H1 (cell line): ENCODE measurements at regions not wholly inside any gene's neighbourhood (a gene's known extent, or its start where the extent isn't known, plus 50 kb on each side); places are given as distances from the start of the nearest gene placed in this dataset.

Source experiments
- CTCF ChIA-PET: fragments of 300-600 bp; sonication (Branson Sonifier 250); formaldehyde crosslinking; loops from one replicate; lab custom pipeline; 2021; ENCODE audit not compliant: partially characterized antibody; lab: Charles Lee
- POLR2A ChIA-PET: fragments of 300-600 bp; sonication (Branson Sonifier 250); formaldehyde crosslinking; loops from one replicate; lab custom pipeline; 2021; ENCODE audit warnings: inconsistent platforms; ENCODE audit not compliant: partially characterized antibody; lab: Charles Lee
- DNase-seq, 2 experiments: peaks; one replicate each; pipeline versions ENCODE4 v3.0.0 to v3.0.0-alpha.2; 2010 to 2022; ENCODE audit warnings: low spot score in 2 of 2, low read depth in 1 of 2, mixed read lengths in 1 of 2
- FAIRE-seq: peaks from 2 replicates; lab custom pipeline; 2011; peaks lifted over from hg19 to GRCh38; lab: Jason Lieb, UNC
- H2AFZ ChIP-seq: 2 replicates; pipeline ENCODE4 v1.8.1; 2012; ENCODE audit warnings: low read length, inconsistent platforms
- H2AK5ac ChIP-seq: 2 replicates; pipeline ENCODE4 v1.6.1; 2013; ENCODE audit warnings: low read depth, low read length
- H2BK120ac ChIP-seq: replicated peaks from 2 replicates; pipeline ENCODE3; 2013; ENCODE audit warnings: low read depth, low read length, inconsistent platforms
- H2BK12ac ChIP-seq: 2 replicates; pipeline ENCODE4 v1.6.1; 2013; ENCODE audit warnings: low read depth, low read length
- H2BK15ac ChIP-seq: 2 replicates; pipeline ENCODE4 v1.6.1; 2013; ENCODE audit warnings: low read length
- H2BK20ac ChIP-seq: 2 replicates; pipeline ENCODE4 v1.6.1; 2013; ENCODE audit warnings: low read length
- H2BK5ac ChIP-seq: 2 replicates; pipeline ENCODE4 v1.6.1; 2013; ENCODE audit warnings: low read depth, low read length
- H3K14ac ChIP-seq: 2 replicates; pipeline ENCODE4 v1.6.1; 2013; ENCODE audit warnings: inconsistent platforms; ENCODE audit not compliant: insufficient read length
- H3K18ac ChIP-seq: 2 replicates; pipeline ENCODE4 v1.6.1; 2013; ENCODE audit warnings: low read length; ENCODE audit errors: extremely low read depth
- H3K23ac ChIP-seq: 2 replicates; pipeline ENCODE4 v1.6.1; 2013; ENCODE audit warnings: inconsistent platforms; ENCODE audit not compliant: insufficient read length
- H3K23me2 ChIP-seq: 2 replicates; pipeline ENCODE4 v1.6.1; 2013; ENCODE audit warnings: low read depth, low read length
- H3K27ac ChIP-seq: 2 replicates; pipeline ENCODE4 v1.6.1; 2011; ENCODE audit warnings: low read depth, low read length, inconsistent platforms
- H3K27me3 ChIP-seq, 4 experiments: replicated peaks in 1 of 4; 1 replicate in 1 of 4; 2 replicates in 3 of 4; pipeline versions ENCODE4 v1.6.1 to v1.8.1; 2011 to 2013; ENCODE audit warnings: low read length in 3 of 4, mild to moderate bottlenecking in 3 of 4, inconsistent platforms in 2 of 4, mixed read lengths in 2 of 4, moderate library complexity in 1 of 4; ENCODE audit not compliant: control insufficient read depth in 3 of 4, insufficient read depth in 3 of 4; ENCODE audit errors: extremely low read depth in 1 of 4
- H3K36me3 ChIP-seq, 4 experiments: 2 replicates each; pipeline versions ENCODE4 v1.6.1 to v1.8.1; 2011 to 2013; ENCODE audit warnings: mild to moderate bottlenecking in 4 of 4, low read length in 3 of 4, moderate library complexity in 2 of 4, control low read depth in 1 of 4, inconsistent platforms in 1 of 4; ENCODE audit not compliant: insufficient read depth in 4 of 4, control insufficient read depth in 2 of 4
- H3K4ac ChIP-seq: replicated peaks from 2 replicates; pipeline ENCODE3; 2013; ENCODE audit warnings: low read length, low read depth, mixed read lengths, inconsistent platforms; ENCODE audit not compliant: insufficient read length
- H3K4me1 ChIP-seq, 4 experiments: replicated peaks in 1 of 4; 1 replicate in 1 of 4; 2 replicates in 3 of 4; pipeline versions ENCODE4 v1.6.1 to v1.8.1; 2011 to 2013; ENCODE audit warnings: low read length in 3 of 4, inconsistent platforms in 2 of 4, mixed read lengths in 1 of 4; ENCODE audit not compliant: insufficient read depth in 4 of 4, control insufficient read depth in 3 of 4
- H3K4me2 ChIP-seq, 2 experiments: 2 replicates each; pipeline versions ENCODE4 v1.6.1 to v1.8.1; 2011 to 2013; ENCODE audit warnings: low read depth in 2 of 2, low read length in 2 of 2, control low read depth in 1 of 2, inconsistent platforms in 1 of 2, mild to moderate bottlenecking in 1 of 2; ENCODE audit not compliant: insufficient read depth in 1 of 2
- H3K4me3 ChIP-seq, 4 experiments: fragments of 200-600, 300-600 bp in 1 of 4; sonication (generic), shearing (Covaris generic), sonication (Bioruptor Twin) in 1 of 4; 2 replicates each; pipeline versions ENCODE4 v1.5.1 to v1.8.1; 2011 to 2016; ENCODE audit warnings: low read length in 4 of 4, low read depth in 3 of 4, control low read depth in 2 of 4, inconsistent platforms in 2 of 4, mild to moderate bottlenecking in 2 of 4, mixed read lengths in 1 of 4, moderate library complexity in 1 of 4; ENCODE audit not compliant: insufficient read depth in 2 of 4; ENCODE audit errors: extremely low read depth in 1 of 4
- H3K56ac ChIP-seq: replicated peaks from 2 replicates; pipeline ENCODE3; 2013; ENCODE audit warnings: low read depth, mild to moderate bottlenecking, mixed read lengths, low read length, inconsistent platforms; ENCODE audit not compliant: insufficient read length
- H3K79me1 ChIP-seq: 2 replicates; pipeline ENCODE4 v1.6.1; 2013; ENCODE audit warnings: low read depth, low read length, control low read depth
- H3K79me2 ChIP-seq, 2 experiments: 2 replicates each; pipeline versions ENCODE4 v1.6.1 to v1.8.1; 2012 to 2013; ENCODE audit warnings: low read length in 2 of 2, mild to moderate bottlenecking in 2 of 2, inconsistent platforms in 1 of 2; ENCODE audit not compliant: insufficient read depth in 2 of 2, control insufficient read depth in 1 of 2
- H3K9ac ChIP-seq, 4 experiments: replicated peaks in 1 of 4; 1 replicate in 1 of 4; 2 replicates in 3 of 4; pipeline versions ENCODE4 v1.6.1 to v1.8.1; 2011 to 2013; ENCODE audit warnings: low read depth in 3 of 4, low read length in 3 of 4, control low read depth in 2 of 4, mild to moderate bottlenecking in 2 of 4, moderate library complexity in 2 of 4, inconsistent platforms in 1 of 4; ENCODE audit errors: extremely low read depth in 1 of 4
- H3K9me3 ChIP-seq, 2 experiments: 2 replicates each; pipeline versions ENCODE4 v1.6.1 to v1.8.1; 2012 to 2013; ENCODE audit warnings: mild to moderate bottlenecking in 2 of 2, moderate library complexity in 2 of 2, control low read depth in 1 of 2, inconsistent platforms in 1 of 2, low read depth in 1 of 2, low read length in 1 of 2, mixed read lengths in 1 of 2; ENCODE audit not compliant: insufficient read depth in 2 of 2
- H4K20me1 ChIP-seq, 2 experiments: replicated peaks in 1 of 2; 2 replicates each; pipeline versions ENCODE3 to v1.8.1; 2011 to 2013; ENCODE audit warnings: inconsistent platforms in 2 of 2, low read length in 2 of 2, mild to moderate bottlenecking in 1 of 2; ENCODE audit not compliant: insufficient read depth in 2 of 2, control insufficient read depth in 1 of 2
- H4K5ac ChIP-seq: 2 replicates; pipeline ENCODE4 v1.6.1; 2013; ENCODE audit warnings: low read length, low read depth, mixed read lengths, inconsistent platforms; ENCODE audit not compliant: insufficient read length
- H4K8ac ChIP-seq: 2 replicates; pipeline ENCODE4 v1.8.0; 2013; ENCODE audit warnings: mild to moderate bottlenecking, moderate library complexity, low read length, inconsistent platforms; ENCODE audit not compliant: insufficient read depth; ENCODE audit errors: extremely low read depth
- H4K91ac ChIP-seq: replicated peaks from 2 replicates; pipeline ENCODE3; 2013; ENCODE audit warnings: low read length, mixed read lengths, inconsistent platforms; ENCODE audit not compliant: insufficient read length
- ASH2L ChIP-seq: fragments of 200-600, 300-600 bp; sonication (generic); IDR thresholded peaks from one replicate; pipeline ENCODE4 v1.7.1; 2017; ENCODE audit warnings: low read length
- CBX5 ChIP-seq: fragments of 300-800, 300-1000 bp; sonication (generic); IDR thresholded peaks from 2 replicates; pipeline ENCODE4 v1.7.1; 2016; ENCODE audit warnings: antibody characterized with exemption, low read length, low read depth
- CHD1 ChIP-seq: IDR thresholded peaks from 2 replicates; pipeline ENCODE4 v1.6.1; 2012; ENCODE audit warnings: low read depth, low read length, improper control_type of control experiment
- CREB1 ChIP-seq: IDR thresholded peaks from 2 replicates; pipeline ENCODE4 v1.6.1; 2012; ENCODE audit warnings: inconsistent platforms
- CTBP2 ChIP-seq: IDR thresholded peaks from 2 replicates; pipeline ENCODE4 v1.7.0; 2011; ENCODE audit warnings: borderline replicate concordance, mild to moderate bottlenecking, moderate library complexity, mixed read lengths, low read length; ENCODE audit not compliant: insufficient read depth, insufficient read length
- GABPA ChIP-seq: IDR thresholded peaks from 2 replicates; pipeline ENCODE4 v1.6.1; 2011; ENCODE audit warnings: mild to moderate bottlenecking, low read length, moderate library complexity, borderline replicate concordance; ENCODE audit not compliant: insufficient read depth
- JUND ChIP-seq: IDR thresholded peaks from 2 replicates; pipeline ENCODE4 v1.6.1; 2011; ENCODE audit warnings: mild to moderate bottlenecking, improper control_type of control experiment, low read length
- KDM5A ChIP-seq: fragments of 200-600 bp; IDR thresholded peaks from 2 replicates; pipeline ENCODE4 v1.7.1; 2012; ENCODE audit warnings: mild to moderate bottlenecking, low read length, inconsistent platforms, mixed read lengths
- NANOG ChIP-seq: IDR thresholded peaks from 2 replicates; pipeline ENCODE4 v1.6.1; 2011; ENCODE audit warnings: low read length, low read depth, mild to moderate bottlenecking, inconsistent platforms; ENCODE audit not compliant: insufficient read depth, poor library complexity, severe bottlenecking
- POU5F1 ChIP-seq: IDR thresholded peaks from 2 replicates; pipeline ENCODE4 v1.6.1; 2011; ENCODE audit warnings: low read depth, mild to moderate bottlenecking, low read length, moderate library complexity
- RFX5 ChIP-seq: IDR thresholded peaks from 2 replicates; pipeline ENCODE4 v1.6.1; 2011; ENCODE audit warnings: low read depth, low read length, improper control_type of control experiment, borderline replicate concordance
- RNF2 ChIP-seq: fragments of 200-900, 300-1000 bp; sonication (generic); IDR thresholded peaks from 2 replicates; pipeline ENCODE4 v1.7.1; 2016; ENCODE audit warnings: borderline replicate concordance, low read depth, mild to moderate bottlenecking, antibody characterized with exemption, low read length; ENCODE audit not compliant: poor library complexity, severe bottlenecking; ENCODE audit errors: missing control alignments
- ZNF274 ChIP-seq: IDR thresholded peaks from 2 replicates; pipeline ENCODE4 v1.7.0; 2012; ENCODE audit warnings: low read length, borderline replicate concordance; ENCODE audit errors: extremely low read depth
- WGBS, 2 experiments: shearing (Covaris generic) in 1 of 2; methylation state at CpG; one replicate each; pipeline versions ENCODE4 v1.1.6 to v1.1.7; 2013 to 2015; ENCODE audit warnings: low lambda C conversion rate in 2 of 2, mixed read lengths in 2 of 2, inconsistent platforms in 1 of 2, low coverage in 1 of 2, missing lambda C conversion rate in 1 of 2; ENCODE audit not compliant: insufficient replicate concordance in 2 of 2, insufficient coverage in 1 of 2, insufficient read length in 1 of 2; ENCODE audit errors: extremely low coverage in 1 of 2, missing lambda C conversion rate in 1 of 2; 5-methylcytosine and 5-hydroxymethylcytosine counted together

GRCh38 chr10:28912017-28912783 lies 234.9 kb downstream of the BAMBI start:
- H3K9me3 ChIP-seq: no peaks in the 10 kb centered on the region
- POLR2A ChIA-PET: no interaction called here
- 95% methylated on average over 9 of the region's 9 CpGs; no CpG with 5 or more reads in 1 of the 2 experiments for WGBS, 2 experiments
- H4K5ac ChIP-seq: no peak overlapping the region
- CTCF ChIA-PET: interaction anchor here (1.2 to 2.2 kb wide), 2 partner anchors 11 to 27 kb away, joined by 3 to 10 read pairs; no protein-coding TSS in a partner anchor
- H3K79me2 ChIP-seq: no peaks in the 10 kb centered on the region
- no peaks in the 10 kb centered on the region for H4K20me1 ChIP-seq
- no peak overlapping the region for H2BK120ac ChIP-seq
- H3K18ac ChIP-seq: no peak overlapping the region
- no peaks in the 10 kb centered on the region for H3K79me1 ChIP-seq
- no peak overlapping the region for H2BK12ac ChIP-seq
- no peak overlapping the region for H2BK15ac ChIP-seq
- H2AK5ac ChIP-seq: no peak overlapping the region
- no peak overlapping the region; the same call in 1 of the 2 replicates for H2AFZ ChIP-seq
- no peaks in the 10 kb centered on the region for H3K4me1 ChIP-seq
- H3K27me3 ChIP-seq: no peaks in the 10 kb centered on the region
- no peak for FAIRE-seq
- no peak overlapping the region for H4K8ac ChIP-seq
- H3K56ac ChIP-seq: no peak overlapping the region
- H3K4ac ChIP-seq: no peak overlapping the region
- H4K91ac ChIP-seq: no peak overlapping the region
- H3K14ac ChIP-seq: no peak overlapping the region
- no peaks in the 10 kb centered on the region for H3K36me3 ChIP-seq
- no peak overlapping the region for H3K27ac ChIP-seq
- no peak overlapping the region for H2BK20ac ChIP-seq
- no peak for DNase-seq
- no peak overlapping the region for H3K4me2 ChIP-seq
- no peak overlapping the region for H2BK5ac ChIP-seq
- H3K23me2 ChIP-seq: no peaks in the 10 kb centered on the region
- no peak overlapping the region for H3K4me3 ChIP-seq
- H3K9ac ChIP-seq: no peak overlapping the region
- H3K23ac ChIP-seq: no peak overlapping the region
- no peak for TF ChIP-seq RFX5
- no peak for TF ChIP-seq KDM5A
- no peak for TF ChIP-seq RNF2
- no peak for TF ChIP-seq CTBP2
- no peak for TF ChIP-seq CREB1
- no peak for TF ChIP-seq POU5F1
- TF ChIP-seq GABPA: no peak
- TF ChIP-seq JUND: no peak
- TF ChIP-seq ZNF274: no peak
- TF ChIP-seq ASH2L: no peak
- TF ChIP-seq NANOG: no peak
- no peak for TF ChIP-seq CBX5
- TF ChIP-seq CHD1: no peak
